Parathyroid adenoma (tissue), 2 donors: ENCODE measurements at regions not wholly inside any gene's neighbourhood (a gene's known extent, or its start where the extent isn't known, plus 50 kb on each side); places are given as distances from the start of the nearest gene placed in this dataset.

Experiments used
- H2AFZ ChIP-seq: fragments of 300-600 bp; sonication (generic); one replicate; pipeline ENCODE4 v1.7.0; 2017; ENCODE audit warnings: antibody characterized with exemption, mild to moderate bottlenecking
- H3K27ac ChIP-seq: fragments of 300-600 bp; sonication (generic); one replicate; pipeline ENCODE4 v1.7.0; 2017
- H3K27me3 ChIP-seq: fragments of 300-600 bp; sonication (generic); one replicate; pipeline ENCODE4 v1.7.0; 2017; ENCODE audit warnings: low read length; ENCODE audit not compliant: control insufficient read depth, insufficient read depth
- H3K36me3 ChIP-seq: fragments of 300-600 bp; sonication (generic); one replicate; pipeline ENCODE4 v1.7.0; 2017; ENCODE audit warnings: low read length; ENCODE audit not compliant: control insufficient read depth, insufficient read depth
- H3K4me1 ChIP-seq: fragments of 300-600 bp; sonication (generic); one replicate; pipeline ENCODE4 v1.7.0; 2017; ENCODE audit warnings: control low read depth
- H3K4me2 ChIP-seq: fragments of 300-600 bp; sonication (generic); one replicate; pipeline ENCODE4 v1.7.0; 2017; ENCODE audit warnings: low read length
- H3K4me3 ChIP-seq: fragments of 300-600 bp; sonication (generic); one replicate; pipeline ENCODE4 v1.7.0; 2017; ENCODE audit warnings: low read depth, low read length
- H3K79me2 ChIP-seq: fragments of 300-600 bp; sonication (generic); one replicate; pipeline ENCODE4 v1.7.0; 2017; ENCODE audit warnings: control low read depth
- H3K9ac ChIP-seq: fragments of 300-600 bp; sonication (generic); one replicate; pipeline ENCODE4 v1.7.0; 2017; ENCODE audit warnings: mild to moderate bottlenecking
- H3K9me3 ChIP-seq: fragments of 300-600 bp; sonication (generic); one replicate; pipeline ENCODE4 v1.7.0; 2017; ENCODE audit warnings: low read length; ENCODE audit not compliant: control insufficient read depth
- CTCF ChIP-seq: fragments of 300-600 bp; sonication (generic); IDR thresholded peaks from one replicate; pipeline ENCODE4 v1.7.0; 2017; ENCODE audit warnings: antibody characterized with exemption, mild to moderate bottlenecking
- donor health status: primary hyperparathyroidism.

DNA sequence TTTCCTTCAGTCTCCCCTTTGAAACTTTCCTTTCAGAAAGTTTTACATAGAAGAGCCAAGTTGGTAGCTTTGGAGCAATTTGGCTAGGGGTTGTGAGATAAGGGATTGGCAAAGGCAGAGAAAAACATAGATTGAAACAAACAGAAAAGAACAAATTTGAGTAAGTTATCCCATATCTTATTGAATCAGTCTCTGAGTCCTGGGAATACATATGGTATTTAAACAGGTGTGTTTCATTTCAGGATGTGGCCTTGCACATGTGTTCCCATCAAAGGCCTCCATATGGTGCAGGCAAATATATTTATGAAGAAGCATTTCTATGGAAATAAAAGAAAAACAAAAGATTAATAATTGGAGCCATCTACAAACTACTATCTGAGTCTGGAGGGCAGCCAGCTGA is 227.9 kb upstream of the ZFP42 start:
- no peak for TF ChIP-seq CTCF
- Histone ChIP-seq H3K4me1 (no peaks in the 10 kb centered on the region), H3K9ac (no peak overlapping the region), H3K36me3 (no peaks in the 10 kb centered on the region), H2AFZ (no peak overlapping the region), H3K79me2 (no peaks in the 10 kb centered on the region), H3K4me2 (no peak overlapping the region), H3K27me3 (no peaks in the 10 kb centered on the region), H3K4me3 (no peak overlapping the region), H3K9me3 (no peaks in the 10 kb centered on the region), H3K27ac (no peak overlapping the region)

DNA sequence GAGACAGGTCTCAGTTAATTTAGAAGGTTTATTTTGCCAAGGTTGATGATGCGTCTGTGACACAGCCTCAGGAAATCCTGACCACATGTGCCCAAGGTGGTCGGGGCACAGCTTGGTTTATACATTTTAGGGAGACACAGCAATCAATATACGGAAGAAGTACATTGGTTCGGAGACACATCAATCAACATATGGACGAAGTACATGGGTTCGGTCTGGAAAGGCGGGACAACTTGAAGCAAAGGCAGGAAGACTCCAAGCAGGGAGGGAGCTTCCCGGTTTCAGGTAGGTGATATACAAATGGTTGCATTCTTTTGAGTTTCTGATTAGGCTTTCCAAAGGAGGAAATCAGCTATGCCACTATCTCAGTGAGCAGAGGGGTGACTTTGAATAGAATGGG is 225.2 kb upstream of the ZFP42 start:
- Histone ChIP-seq H3K36me3 (no peaks in the 10 kb centered on the region), H3K4me2 (no peak overlapping the region), H3K79me2 (no peaks in the 10 kb centered on the region), H3K9ac (no peak overlapping the region), H2AFZ (no peak overlapping the region), H3K27me3 (no peaks in the 10 kb centered on the region), H3K27ac (no peak overlapping the region), H3K9me3 (no peaks in the 10 kb centered on the region), H3K4me3 (no peak overlapping the region), H3K4me1 (no peaks in the 10 kb centered on the region)
- TF ChIP-seq CTCF, result no peak

DNA sequence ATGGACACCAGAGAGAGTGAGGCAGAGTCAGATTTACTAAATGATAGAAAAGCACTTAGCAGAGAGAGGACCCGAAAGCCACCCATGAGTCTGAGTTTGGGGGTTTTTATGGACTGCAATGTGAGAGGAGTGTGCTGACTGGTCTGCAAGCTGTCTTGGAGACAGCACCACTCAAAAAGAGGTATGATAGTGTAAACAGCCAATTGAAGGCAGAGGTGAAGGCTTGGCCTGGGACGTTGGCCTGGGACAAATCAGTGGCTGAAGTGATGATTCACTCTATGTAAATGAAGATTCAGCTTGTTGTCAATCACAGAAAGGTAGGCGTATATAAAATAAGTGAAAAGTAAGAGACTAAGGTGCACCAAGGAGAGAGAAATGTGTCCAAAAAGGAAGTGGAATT is 217.6 kb upstream of the ZFP42 start:
- Histone ChIP-seq H3K79me2 (no peaks in the 10 kb centered on the region), H3K4me1 (no peaks in the 10 kb centered on the region), H3K27ac (no peak overlapping the region), H3K4me3 (no peak overlapping the region), H3K36me3 (no peaks in the 10 kb centered on the region), H2AFZ (no peak overlapping the region), H3K4me2 (no peak overlapping the region), H3K27me3 (no peaks in the 10 kb centered on the region), H3K9me3 (no peaks in the 10 kb centered on the region), H3K9ac (no peak overlapping the region)
- no peak for TF ChIP-seq CTCF

DNA sequence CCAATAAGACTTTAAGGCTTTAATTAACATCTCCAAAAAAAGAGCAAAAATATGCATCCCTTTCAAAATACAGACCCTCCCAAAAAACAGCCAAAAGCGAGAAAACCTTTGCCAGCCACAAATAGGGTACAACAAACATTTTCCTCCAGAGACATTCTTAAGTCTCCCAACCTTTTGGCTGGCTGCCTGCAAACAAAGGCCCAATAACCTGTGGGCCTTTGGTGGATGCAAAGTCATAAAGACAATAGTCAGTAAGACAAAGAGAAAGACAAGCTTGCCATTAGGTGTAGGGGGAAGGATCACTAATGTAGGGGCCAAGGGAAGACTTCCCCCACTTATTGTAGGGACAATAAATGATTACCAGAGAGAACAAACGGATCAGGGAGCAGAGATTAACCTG is 215.5 kb upstream of the ZFP42 start:
- Histone ChIP-seq H3K79me2 (no peaks in the 10 kb centered on the region), H3K9me3 (no peaks in the 10 kb centered on the region), H3K9ac (no peak overlapping the region), H3K4me2 (no peak overlapping the region), H3K27me3 (no peaks in the 10 kb centered on the region), H3K36me3 (no peaks in the 10 kb centered on the region), H3K27ac (no peak overlapping the region), H3K4me1 (no peaks in the 10 kb centered on the region), H3K4me3 (no peak overlapping the region), H2AFZ (no peak overlapping the region)
- no peak for TF ChIP-seq CTCF

GRCh38 chr4:187782286-187782824 is 213.2 kb upstream of the ZFP42 start:
- H3K4me2 ChIP-seq, result no peak overlapping the region
- H3K4me1 ChIP-seq, result no peaks in the 10 kb centered on the region
- no peak overlapping the region for H3K9ac ChIP-seq
- no peaks in the 10 kb centered on the region for H3K9me3 ChIP-seq
- TF ChIP-seq CTCF, result no peak
- H3K36me3 ChIP-seq, result no peaks in the 10 kb centered on the region
- no peak overlapping the region for H2AFZ ChIP-seq
- H3K79me2 ChIP-seq, result no peaks in the 10 kb centered on the region
- H3K27ac ChIP-seq, result no peak overlapping the region
- no peaks in the 10 kb centered on the region for H3K27me3 ChIP-seq
- H3K4me3 ChIP-seq, result no peak overlapping the region
